ENCODE measurements at regions not wholly inside any gene's neighbourhood (a gene's known extent, or its start where the extent isn't known, plus 50 kb on each side); places are given as distances from the start of the nearest gene placed in this dataset.

- no peak for TF ChIP-seq POLR2AphosphoS5 (IDR thresholded peaks at IDR 0.05)
- no peak for TF ChIP-seq EP300 (IDR thresholded peaks at IDR 0.05)
Observed at GRCh38 chr4:106615410-106615945, 246.9 kb upstream of the GIMD1 start.

Data from upper lobe of left lung (tissue), 4 donors.